ENCODE measurements at regions not wholly inside any gene's neighbourhood (a gene's known extent, or its start where the extent isn't known, plus 50 kb on each side); places are given as distances from the start of the nearest gene placed in this dataset.
"Not testable (repeated sequence)": the region's sequence is repeated elsewhere in the genome, so short reads cannot be mapped to it uniquely, and the experiment has no call there.

GRCh38 chr2:12915787-12916186, 199.1 kb downstream of the TRIB2 start:
- DNase-seq (ENCODE audit: low spot score) = no peak
- TF ChIP-seq CTCF (IDR thresholded peaks at IDR 0.05; ENCODE audit: extremely low read depth, missing control alignments) = no peak

GRCh38 chr2:12918138-12918834, 201.6 kb downstream of the TRIB2 start:
- no peak for DNase-seq (ENCODE audit: low spot score)

GRCh38 chr2:12918835-12919445, 202.2 kb downstream of the TRIB2 start:
- no peak for DNase-seq (ENCODE audit: low spot score)
- TF ChIP-seq CTCF (IDR thresholded peaks at IDR 0.05; ENCODE audit: extremely low read depth, missing control alignments) = no peak

More at GRCh38 chr2:12918138-12918834, 201.6 kb downstream of the TRIB2 start:
- no peak for TF ChIP-seq CTCF (IDR thresholded peaks at IDR 0.05; ENCODE audit: extremely low read depth, missing control alignments)

- no peak for TF ChIP-seq CTCF (IDR thresholded peaks at IDR 0.05; ENCODE audit: extremely low read depth, missing control alignments)
These were observed 204.6 kb downstream of the TRIB2 start for GRCh38 chr2:12921321-12921720.

GRCh38 chr2:12923907-12924610, 207.3 kb downstream of the TRIB2 start:
- DNase-seq (ENCODE audit: low spot score) = no peak
- no peak for TF ChIP-seq CTCF (IDR thresholded peaks at IDR 0.05; ENCODE audit: extremely low read depth, missing control alignments)

More at GRCh38 chr2:12921321-12921720, 204.6 kb downstream of the TRIB2 start:
- no peak for DNase-seq (ENCODE audit: low spot score)

- not testable (repeated sequence) for DNase-seq (ENCODE audit: low spot score)
These were observed 209.9 kb downstream of the TRIB2 start for GRCh38 chr2:12926641-12927040.

- TF ChIP-seq CTCF (IDR thresholded peaks at IDR 0.05; ENCODE audit: extremely low read depth, missing control alignments) = no peak
- DNase-seq (ENCODE audit: low spot score) = no peak
These were observed 211.6 kb downstream of the TRIB2 start for GRCh38 chr2:12928197-12928774.

Data from GM20000 (cell line).